Stimulated activated CD4-positive, alpha-beta T cell treated with anti-CD3 and anti-CD28 coated beads, Interleukin-2, amount 100 ng/mL, for 24 hours (primary cell): ENCODE measurements at regions not wholly inside any gene's neighbourhood (a gene's known extent, or its start where the extent isn't known, plus 50 kb on each side); places are given as distances from the start of the nearest gene placed in this dataset.
"Not testable (repeated sequence)": the region's sequence is repeated elsewhere in the genome, so short reads cannot be mapped to it uniquely, and the experiment has no call there.

Experiments
- DNase-seq, 2 donors: peaks; one replicate each; pipeline ENCODE4 v3.0.0-alpha.2; 2020

DNA sequence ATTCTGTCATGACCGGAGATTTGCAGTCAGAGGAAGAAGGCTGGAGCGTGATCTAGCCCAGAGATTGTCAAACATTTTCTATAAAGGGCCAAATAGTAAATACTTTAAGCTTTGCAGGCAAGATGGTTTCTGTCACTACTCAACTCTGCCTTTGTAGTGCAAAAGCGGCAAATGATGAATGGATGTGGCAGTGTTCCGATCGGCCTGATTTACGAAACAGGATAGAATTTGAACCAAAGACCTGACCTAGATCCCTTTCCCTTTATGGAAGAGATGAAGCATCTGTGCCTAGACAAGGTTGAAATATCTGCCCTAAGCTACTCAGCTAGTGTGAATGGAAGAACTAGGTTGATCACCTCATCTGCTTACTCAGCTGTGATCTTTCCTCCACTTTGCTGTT, 209.5 kb downstream of the YTHDC2 start:
- no peak for DNase-seq

DNA sequence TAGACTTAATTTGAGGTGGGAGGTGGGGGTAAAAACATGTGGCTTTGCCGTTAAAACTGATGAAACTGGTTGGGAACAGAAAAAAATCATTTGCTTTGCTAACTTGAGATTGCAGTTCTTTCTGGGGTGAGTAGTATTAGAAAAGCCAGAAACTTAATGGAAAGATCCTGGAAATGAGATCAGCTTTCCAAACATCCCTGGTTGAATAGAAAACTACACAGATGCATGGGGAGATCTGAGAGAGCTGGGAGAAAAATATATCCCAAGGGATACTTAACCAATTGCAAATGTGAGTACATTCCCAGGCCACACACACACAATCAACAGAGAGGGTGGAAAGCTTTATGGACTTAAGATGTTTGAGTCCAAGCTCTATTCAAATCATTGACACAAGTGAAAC, 222.3 kb downstream of the YTHDC2 start:
- DNase-seq = no peak

DNA sequence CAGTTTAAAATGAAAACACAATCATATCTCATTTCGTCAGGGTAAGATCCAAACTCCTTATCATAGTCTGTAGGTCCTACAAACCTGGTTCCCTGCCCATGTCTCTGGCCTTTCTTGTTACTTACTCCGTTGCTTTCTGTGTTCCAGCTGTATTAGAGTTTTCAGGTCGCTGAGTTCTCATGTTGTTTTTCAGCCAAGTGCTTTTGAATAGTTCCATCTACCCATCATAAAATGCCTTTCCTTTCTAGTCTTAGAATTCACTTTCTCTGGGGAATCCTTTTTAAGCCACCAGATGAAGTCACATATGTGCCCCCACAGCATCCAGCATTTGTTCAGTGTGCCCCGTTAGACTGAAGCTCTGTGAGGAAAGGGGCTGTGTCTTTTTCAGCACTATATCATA, 228.7 kb downstream of the YTHDC2 start:
- no peak for DNase-seq

DNA sequence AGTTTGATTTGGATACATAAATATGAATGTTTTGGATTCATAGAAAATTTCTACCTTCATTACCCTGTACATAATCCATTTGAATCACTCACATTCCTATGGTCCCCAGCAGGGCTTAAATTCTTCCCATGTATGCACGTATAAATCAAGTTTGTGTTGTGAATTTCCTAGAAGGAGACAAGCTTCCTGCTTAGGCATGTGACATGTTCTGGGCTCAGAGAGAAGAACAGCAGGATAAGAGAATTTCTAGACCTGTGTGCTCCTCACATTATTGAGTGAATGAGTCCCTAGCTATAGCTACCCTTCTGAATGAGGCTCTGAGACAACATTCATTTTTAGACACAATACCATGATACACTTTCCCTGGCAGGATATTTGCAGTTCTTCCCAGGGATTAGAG, 229.1 kb downstream of the YTHDC2 start:
- no peak for DNase-seq

DNA sequence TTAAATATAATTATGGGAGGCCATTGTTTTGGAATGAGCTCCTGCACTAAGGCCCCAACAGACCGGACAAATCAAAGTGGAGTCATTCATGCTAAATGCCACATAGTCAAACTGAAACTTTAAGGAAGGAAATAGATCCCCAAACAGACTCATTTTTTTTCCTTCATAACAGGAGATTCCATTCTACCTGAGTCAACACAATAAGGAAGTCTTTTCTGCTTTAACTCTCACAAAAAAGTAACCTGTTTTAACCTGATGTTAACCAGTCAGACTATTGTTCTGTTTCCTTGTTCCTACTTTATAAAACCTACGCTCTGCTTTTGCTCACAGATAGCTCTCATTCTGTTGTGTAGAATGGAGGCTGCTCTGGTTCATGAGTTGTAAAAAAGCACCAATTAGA, 234.9 kb downstream of the YTHDC2 start:
- no peak for DNase-seq

DNA sequence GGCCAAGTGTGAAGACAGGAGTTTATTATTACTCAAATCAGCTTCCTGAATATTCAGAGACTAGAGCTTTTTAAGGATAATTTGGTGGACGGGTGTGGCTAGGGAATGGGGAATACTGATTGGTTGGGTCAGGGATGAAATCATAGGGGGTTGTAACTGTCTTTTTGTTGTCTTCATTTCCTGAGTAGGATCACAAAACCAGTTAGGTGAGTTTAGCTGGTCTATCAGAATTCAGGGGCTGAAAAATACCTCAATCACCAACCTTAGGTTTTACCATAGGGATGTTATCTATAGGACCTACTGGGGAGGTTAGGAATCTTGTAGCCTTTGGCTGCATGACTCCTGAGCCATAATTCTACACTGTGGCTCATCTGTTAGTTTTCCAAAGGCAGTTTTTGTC, 235.8 kb downstream of the YTHDC2 start:
- no peak for DNase-seq

DNA sequence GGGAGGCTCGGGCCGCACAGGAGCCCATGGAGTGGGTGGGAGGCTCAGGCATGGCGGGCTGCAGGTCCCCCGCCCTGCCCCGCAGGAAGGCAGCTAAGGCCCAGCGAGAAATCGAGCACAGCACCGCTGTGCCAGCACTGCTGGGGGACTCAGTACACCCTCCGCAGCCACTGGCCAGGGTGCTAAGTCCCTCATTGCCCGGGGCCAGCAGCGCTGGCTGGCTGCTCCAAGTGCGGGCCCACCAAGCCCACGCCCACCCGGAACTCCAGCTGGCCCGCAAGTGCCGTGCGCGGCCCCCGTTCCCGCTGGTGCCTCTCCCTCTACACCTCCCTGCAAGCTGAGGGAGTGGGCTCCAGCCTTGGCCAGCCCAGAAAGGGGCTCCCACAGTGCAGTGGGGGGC, 239.7 kb downstream of the YTHDC2 start:
- DNase-seq = not testable (repeated sequence)

DNA sequence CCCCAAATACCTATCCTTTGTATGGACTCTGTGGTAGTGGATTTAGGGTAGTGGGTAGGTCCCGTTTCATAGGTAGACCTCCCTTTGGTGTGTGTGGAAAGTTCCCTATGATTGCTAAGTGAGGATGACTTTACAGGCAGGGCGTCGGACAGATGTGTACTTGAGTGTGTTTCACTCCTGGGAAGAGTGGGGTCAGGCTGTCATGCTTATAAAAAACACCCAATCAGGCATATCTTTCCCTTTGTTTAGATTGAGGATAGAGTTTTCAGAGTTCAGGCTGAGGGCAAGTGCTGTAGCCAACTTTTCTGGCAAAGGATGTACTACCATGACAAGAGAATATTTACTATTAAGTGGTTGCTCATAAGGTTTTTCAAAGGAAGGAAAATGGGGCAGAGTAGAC, 242.0 kb downstream of the YTHDC2 start:
- no peak for DNase-seq

DNA sequence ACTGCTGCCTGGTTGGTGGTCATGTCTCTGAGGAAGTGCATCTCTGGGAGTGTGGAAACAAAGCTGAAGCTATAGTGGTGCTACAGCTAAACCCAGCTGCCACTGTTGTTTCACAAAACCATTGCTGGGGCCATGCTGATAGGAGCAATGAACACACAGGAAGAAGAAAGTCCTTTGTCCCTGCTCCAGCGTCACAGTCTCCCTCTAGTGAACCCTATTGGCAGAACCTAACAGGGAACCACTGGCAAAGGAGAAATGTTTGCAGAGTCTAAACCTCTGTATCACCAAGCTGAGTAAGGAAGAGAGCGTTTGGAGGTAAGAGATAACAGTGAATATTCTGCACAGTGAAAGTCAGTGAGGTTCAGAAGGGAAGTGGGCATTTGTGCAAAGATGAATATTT, 244.0 kb downstream of the YTHDC2 start:
- DNase-seq = no peak

DNA sequence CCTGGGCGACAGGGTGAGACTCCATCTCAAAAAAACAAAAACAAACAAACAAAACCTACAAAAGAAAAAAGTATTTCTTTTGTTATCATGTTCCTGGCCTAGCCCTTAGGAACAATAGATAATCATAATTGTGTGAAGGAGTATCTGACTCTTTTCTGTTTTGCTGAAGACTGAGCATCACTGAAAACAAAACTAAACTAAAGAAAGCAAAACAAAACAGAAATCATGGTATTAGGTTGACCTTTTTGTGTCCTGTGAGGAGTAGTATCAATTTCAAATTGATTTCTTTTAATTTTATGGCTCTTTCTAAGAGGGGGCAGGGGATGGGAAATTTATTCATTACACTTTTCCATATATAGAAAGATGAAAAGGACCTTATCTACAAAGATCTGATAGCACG, 246.0 kb downstream of the YTHDC2 start:
- DNase-seq = no peak

DNA sequence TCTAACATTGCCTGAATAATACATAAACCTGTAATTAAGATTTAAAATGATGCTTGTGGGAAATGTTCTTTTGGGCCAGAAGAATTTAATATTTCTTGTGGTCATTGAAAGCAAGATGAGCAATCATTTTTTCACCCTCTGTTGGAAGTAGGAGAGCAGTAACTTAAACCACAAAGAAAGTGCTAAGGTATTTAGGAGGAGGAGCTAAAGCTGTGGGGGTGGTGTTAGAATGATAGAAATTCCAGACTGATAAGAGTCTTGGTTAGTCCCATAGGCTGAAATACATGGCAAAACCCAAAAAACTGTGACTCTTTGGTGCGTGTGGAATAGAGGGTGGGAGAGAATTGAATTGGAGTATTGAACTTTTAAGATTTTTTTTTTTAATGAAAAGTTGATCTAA, 247.0 kb downstream of the YTHDC2 start:
- no peak for DNase-seq

DNA sequence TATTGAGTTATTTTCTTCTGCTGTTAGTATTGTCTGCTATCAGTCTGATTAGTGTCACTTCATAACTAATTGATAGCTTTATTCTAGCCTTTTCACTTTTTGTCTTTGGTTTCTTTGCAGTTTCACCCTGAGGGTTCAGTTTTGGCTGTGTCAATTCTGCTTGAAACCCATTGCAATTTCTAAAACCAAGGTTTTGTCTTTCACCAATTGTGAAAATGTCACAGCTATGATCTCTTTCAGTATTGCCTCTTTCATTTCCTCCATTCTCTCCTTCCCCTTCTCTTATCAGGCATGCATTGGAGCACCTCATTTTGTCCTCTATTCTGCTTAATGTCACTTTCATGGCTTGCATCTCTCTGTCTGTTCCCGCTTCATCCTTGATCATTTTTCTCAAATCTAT, 248.1 kb downstream of the YTHDC2 start:
- no peak for DNase-seq

DNA sequence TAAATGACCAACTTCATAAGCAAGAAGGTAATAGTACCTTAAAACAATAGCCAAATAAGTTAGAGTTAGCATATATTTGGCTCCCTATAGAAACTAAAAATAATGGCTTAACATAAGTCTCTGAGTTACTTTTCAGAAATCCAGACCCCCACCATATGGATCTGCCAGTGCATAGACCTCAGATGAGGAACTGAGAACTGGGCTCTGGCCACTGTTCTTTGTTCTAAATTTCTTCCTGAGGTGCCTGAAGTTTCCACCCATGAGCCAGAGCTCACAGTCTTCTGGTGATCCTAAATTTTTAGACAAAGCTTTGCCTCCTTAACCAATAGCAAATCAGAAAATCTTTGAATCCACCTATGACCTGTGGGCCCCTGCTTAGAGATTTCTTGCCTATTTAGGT, 250.9 kb downstream of the YTHDC2 start:
- no peak for DNase-seq

DNA sequence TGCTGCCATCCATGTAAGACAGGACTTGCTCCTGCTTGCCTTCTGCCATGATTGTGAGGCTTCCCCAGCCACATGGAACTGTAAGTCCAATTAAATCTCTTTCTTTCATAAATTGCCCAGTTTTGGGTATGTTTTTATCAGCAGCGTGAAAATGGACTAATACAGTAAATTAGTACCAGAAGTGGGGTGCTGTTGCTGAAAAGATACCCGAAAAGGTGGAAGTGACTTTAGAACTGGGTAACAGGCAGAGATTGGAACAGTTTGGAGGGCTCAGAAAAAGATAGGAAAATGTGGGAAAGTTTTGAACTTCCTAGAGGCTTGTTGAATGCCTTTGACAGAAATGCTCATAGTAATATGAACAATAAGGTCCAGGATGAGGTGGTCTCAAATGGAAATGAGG, 253.3 kb downstream of the YTHDC2 start:
- DNase-seq = not testable (repeated sequence)

DNA sequence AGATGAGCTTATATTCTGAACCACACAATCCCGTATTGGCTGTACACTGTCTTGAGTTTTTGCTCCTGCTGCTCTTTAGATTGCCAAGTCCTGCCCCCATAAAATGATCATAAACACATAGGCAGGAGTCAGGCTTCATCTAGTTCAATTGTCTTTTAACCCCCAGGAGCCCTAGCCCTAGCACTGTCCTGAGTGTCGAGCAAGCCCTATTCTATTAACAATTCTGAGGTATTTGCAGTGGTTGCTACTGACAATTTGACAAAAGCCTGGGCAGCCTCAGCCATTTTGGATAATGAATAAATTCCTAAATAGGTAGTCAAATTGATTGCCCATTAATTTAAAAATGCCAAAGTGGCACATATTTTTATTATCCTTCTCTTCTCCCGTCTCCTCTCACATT, 257.2 kb downstream of the YTHDC2 start:
- no peak for DNase-seq

DNA sequence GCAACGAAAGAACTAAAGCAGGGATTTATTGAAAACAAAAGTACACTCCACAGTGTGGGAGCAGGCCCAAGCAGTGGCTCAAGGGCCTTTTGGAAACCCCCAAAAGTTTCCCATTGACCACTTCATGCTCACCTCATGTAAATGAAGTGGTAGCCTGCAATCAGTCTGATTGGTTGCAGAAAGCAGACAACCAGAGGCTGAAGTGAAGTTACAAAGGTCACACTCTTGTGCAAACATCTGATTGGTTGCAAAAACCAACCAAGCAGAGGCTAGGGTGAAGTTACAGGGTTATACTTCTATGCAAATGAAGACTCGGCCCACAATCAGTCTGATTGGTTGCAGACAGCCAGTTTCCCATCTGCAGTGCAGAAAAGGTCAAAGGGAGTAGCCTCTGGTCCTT, 258.0 kb downstream of the YTHDC2 start:
- DNase-seq = no peak

DNA sequence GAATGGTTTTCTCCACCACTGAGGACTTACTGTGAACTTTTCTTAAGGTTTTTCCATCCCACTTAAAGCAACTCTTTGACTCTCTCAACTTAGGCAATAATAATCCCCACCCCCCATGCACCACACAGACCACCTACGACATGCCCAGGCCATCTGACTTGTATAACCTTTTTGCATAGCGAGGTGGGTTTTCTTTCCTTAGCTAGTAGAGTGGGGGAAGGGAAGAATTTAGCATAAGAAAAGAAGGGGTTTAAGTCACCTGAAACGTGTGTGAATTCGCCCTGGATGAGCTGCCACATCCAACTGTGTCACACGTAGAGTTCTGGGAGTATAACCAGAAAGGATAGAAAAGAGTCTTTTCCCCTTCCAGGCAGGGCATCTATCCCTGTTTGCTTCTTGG, 262.7 kb downstream of the YTHDC2 start:
- no peak for DNase-seq

DNA sequence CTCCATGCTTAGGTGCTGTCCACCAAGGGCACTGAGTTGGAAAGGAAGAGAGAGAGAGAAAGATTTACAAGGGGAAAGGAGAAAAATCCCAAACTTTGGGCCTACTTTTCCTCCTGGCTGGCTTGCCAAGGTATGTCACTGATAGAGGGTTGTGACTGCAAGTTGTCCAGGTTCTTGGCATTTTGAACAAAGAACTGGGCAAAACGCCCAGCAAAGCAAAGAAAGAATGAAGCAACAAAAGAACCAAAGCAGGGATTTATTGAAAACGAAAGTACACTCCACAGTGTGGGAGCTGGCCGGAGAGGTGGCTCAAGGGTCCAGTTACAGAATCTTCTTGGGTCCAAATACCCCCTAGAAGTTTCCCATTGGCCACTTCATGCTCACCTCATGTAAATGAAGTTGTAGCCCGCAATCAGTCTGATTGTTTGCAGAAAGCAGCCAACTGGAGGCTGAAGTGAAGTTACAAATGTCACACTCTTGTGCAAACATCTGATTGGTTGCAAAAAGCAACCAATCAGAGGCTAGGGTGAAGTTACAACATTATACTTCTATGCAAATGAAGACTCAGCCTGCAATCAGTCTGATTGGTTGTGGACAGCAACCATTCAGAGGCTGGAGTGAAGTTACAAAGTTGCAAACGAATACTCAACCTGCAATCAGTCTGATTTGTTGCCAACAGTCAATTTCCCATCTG, 263.5 kb downstream of the YTHDC2 start:
- DNase-seq = no peak

DNA sequence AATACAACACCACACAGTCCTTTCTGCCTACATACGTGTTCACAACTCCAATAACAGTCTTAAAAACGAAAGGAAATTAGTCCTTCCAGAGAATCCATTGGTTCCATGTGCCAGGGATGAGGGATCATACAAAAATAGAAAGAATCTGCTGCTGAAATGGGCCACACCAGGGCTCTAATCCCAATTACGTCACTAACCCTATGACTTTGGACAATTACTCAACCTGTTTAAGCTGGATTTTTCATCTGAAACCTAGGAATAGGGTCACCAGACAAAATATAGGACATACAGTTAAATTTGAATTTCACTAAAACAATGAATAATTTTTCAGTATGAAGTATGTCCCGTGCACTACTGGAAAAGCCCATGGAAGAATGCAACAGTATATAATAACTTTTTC, 264.7 kb downstream of the YTHDC2 start:
- no peak for DNase-seq

DNA sequence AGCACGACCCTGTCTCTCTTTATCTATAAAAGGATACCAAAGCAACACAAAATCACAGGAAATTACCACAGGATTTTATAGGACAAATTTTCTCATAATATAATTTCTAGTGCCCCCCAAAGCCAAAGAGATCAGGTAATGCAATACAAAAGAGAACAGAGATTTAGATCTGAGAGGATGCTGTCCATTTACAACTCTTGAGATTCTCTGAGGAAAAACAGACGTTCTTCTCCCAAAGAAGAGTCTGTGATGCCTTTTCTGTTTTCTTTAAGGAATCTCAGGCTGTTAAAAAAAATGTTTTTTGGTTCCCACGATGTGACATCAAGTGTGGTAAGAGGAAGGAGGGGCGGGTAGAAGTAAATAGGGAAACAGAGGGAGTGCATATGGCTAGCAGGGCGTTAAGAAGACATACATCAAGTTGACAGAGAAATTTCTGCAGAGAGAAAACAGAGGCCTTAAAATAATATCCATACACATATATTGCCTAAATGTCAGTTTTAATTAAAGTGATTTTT, 274.7 kb downstream of the YTHDC2 start:
- DNase-seq = no peak

DNA sequence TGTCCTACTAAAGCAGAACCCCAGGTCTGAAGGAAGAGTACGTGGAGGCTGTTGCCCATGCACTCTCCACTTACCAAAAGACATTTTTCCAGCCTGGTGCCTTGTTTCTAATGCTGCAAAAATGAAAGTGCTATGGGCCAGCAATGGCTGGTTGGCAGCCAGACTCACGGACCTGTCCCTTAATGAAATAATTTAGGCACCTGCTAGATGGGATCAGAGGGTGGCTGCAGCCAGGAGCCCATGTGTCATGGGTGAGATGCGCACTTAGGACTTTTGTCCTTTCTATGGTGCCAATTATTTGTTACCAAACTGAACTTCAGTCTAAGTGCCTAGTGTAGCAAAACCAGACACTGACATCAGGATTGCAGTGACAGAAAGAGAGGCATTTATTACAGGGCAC, 276.3 kb downstream of the YTHDC2 start:
- no peak for DNase-seq

DNA sequence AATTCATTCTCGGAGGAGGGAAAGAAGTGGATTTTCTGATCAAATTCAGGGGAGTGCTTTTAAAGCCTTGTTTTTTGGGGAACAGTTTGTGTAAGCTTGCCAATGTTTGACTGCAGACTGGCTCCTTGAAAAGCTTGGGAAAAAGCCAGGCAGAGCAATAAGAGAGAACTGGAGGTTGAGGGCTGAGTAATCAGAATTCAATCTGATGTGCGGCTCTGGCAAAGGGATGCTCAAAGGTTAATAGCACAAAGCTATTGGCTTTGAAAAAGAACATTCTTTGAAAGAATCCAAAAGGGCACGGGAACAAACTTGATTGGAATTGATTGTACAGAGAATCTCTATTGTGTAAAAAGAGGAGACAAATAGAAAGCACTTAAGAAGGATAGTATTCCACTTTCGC, 279.3 kb downstream of the YTHDC2 start:
- no peak for DNase-seq

DNA sequence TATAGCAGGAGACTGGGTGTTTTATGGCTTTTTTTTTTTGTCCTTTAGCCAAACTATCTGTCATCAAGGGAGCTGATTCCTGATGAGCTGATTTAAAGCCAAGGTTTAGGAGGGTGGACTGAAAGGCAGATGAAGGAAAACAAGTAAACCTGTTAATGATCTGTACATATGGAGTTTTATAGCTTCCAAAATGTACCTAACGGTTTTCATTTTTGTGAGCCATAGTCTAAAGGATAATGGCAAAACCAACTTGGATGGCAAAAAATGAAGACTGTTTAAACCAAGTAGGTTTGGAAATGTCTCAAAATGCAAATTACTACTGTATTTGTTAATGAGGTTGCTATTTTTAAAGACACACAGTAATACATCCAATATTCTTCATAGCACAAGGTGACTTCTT, 281.5 kb downstream of the YTHDC2 start:
- no peak for DNase-seq

DNA sequence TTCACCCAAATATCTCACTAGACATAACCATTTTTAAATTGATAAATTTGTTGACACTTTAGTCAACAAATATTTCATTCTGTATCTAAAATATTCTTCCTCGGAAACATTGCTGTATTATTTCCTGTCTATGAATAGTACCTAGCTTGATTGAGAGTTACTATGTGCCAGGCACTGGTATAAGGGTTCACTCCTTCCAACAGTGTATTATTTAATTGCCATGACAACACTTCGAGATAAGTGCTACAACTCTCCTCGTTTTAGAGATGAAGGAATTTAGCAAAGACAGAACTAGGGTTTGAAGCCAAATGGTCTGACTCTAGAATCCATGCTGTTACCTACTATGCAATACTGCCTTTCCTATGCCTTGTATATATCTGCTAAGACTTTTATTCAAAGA, 287.2 kb downstream of the YTHDC2 start:
- DNase-seq = no peak

DNA sequence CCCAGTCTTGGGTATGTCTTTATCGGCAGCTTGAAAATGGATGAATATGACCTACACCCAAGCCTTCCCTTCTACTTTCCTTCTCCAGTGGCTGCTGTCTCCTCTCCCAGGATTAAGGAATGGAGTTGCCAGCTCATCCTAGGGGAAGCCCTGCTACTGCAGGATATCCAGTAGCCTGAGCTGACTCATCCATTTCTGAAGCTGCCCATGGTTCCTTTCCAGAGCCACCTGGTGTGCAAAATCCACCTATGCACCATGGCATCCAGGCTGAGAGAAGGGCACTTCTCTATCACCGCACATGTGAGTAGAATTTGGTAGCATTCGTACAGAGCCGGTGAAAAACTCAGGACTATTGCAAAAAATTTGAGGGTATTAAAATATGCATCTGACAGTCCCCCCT, 290.8 kb downstream of the YTHDC2 start:
- no peak for DNase-seq

DNA sequence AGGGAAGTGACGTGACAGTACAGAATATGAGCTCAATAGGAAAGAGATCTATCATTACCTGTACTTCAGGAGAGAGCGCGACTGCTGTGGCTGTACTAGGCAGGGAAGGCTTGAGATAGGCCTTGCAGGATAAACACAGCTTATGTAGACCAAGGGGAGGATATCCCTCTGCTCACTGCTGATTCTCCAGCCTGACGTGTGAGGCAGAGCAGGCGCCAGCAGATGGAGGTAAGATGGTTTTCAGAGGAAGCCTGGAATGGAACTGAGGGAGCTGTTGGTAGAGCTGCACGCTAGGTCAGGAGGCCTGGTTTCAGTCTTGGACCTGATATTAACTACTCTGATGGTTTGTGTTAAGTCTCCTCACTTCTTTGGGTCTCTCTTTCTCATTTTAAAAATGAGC, 291.4 kb downstream of the YTHDC2 start:
- no peak for DNase-seq
